ENCODE measurements at regions not wholly inside any gene's neighbourhood (a gene's known extent, or its start where the extent isn't known, plus 50 kb on each side); places are given as distances from the start of the nearest gene placed in this dataset.

DNA sequence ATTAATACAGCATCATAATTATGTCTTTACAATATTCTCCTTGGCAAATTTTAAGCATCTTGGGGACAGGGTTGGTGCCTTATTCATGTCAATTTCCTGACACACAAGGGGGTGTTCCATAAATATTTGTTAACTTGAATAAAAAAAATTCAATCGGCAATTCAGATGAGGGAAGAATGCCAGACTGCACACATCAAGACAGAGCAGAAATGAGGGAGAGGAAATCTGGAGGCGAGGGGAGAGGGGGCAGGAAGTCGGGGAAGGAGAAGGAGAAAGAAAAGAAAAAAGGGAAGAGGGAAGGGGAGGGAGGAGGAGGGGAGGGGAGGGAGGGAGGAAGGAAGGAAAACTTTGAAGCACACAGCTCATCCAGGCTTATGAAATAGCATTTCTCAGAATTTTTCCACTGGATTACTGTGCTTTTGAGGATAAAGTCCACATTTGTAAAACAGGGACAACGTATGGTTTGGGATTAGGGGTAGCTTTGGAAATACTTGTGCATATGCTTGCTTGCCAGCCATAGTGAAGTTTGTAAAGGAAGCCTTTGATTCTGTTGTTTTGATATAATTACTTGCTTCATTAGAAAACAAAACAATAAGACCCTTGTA, 362.1 kb downstream of the SAMD5 start:
- Mint-ChIP-seq H3K9me3 (no peaks in the 10 kb centered on the region), H3K4me1 (ENCODE audit: low read depth) (no peaks in the 10 kb centered on the region)
- CTCF ChIA-PET: no interaction called here

DNA sequence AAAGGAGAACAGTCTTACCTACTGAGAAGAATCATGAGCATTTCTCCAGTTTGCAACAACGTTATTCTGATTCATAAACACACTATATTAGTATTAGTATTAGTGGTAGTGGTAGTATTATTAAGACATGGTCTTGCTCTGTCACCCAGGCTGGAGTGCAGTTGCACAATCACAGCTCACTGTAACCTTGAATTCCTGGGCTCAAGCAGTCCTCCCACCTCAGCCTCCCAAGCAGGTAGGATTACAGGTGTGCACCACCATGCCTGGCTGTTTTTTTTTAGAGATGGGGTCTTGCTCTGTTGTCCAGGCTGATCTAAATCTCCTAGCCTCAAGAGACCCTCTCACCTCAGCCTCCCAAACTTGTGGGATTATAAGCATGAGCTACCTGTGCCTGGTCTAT, 363.5 kb downstream of the SAMD5 start:
- CTCF ChIA-PET: no interaction called here
- H3K27me3 Mint-ChIP-seq: no peaks in the 10 kb centered on the region

More for the DNA sequence above, 362.1 kb downstream of the SAMD5 start:
- Mint-ChIP-seq H3K27me3 (no peaks in the 10 kb centered on the region), H3K4me3 (no peak overlapping the region), H3K36me3 (no peaks in the 10 kb centered on the region), H3K27ac (no peak overlapping the region)
- no peak for DNase-seq
- POLR2A ChIA-PET: no interaction called here
- intact Hi-C loops (cut with micrococcal nuclease): no loop called here

DNA sequence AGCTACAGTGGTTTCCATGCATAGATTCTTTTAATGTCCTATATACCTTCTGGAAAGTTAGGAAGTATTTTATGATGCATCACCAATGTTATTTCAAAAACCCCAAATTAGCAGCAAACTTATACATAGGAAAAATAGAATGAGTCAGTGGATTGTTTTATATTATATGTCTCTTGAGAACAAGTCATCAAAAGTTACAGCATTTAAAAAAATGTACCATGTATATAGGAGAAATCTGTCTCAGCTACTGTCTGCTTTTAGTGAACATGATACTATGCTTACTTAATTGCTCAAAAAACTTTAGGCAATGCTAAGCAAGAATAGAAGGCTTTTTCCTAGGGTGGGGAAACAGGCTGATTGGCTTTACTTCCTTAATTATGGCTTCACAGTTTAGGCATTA, 365.3 kb downstream of the SAMD5 start:
- ChIA-PET POLR2A (no interaction called here), CTCF (no interaction called here)
- no peak for DNase-seq
- Mint-ChIP-seq H3K36me3 (no peaks in the 10 kb centered on the region), H3K27ac (no peak overlapping the region), H3K9me3 (no peaks in the 10 kb centered on the region), H3K4me1 (ENCODE audit: low read depth) (no peaks in the 10 kb centered on the region), H3K4me3 (no peak overlapping the region), H3K27me3 (no peaks in the 10 kb centered on the region)
- intact Hi-C loops (cut with micrococcal nuclease): no loop called here

More for the DNA sequence above, 363.5 kb downstream of the SAMD5 start:
- DNase-seq: no peak
- H3K4me3 Mint-ChIP-seq: no peak overlapping the region
- intact Hi-C loops (cut with micrococcal nuclease): no loop called here
- H3K4me1 Mint-ChIP-seq (ENCODE audit: low read depth): no peaks in the 10 kb centered on the region
- POLR2A ChIA-PET: no interaction called here
- no peaks in the 10 kb centered on the region for H3K9me3 Mint-ChIP-seq
- no peak overlapping the region for H3K27ac Mint-ChIP-seq
- H3K36me3 Mint-ChIP-seq: no peaks in the 10 kb centered on the region

DNA sequence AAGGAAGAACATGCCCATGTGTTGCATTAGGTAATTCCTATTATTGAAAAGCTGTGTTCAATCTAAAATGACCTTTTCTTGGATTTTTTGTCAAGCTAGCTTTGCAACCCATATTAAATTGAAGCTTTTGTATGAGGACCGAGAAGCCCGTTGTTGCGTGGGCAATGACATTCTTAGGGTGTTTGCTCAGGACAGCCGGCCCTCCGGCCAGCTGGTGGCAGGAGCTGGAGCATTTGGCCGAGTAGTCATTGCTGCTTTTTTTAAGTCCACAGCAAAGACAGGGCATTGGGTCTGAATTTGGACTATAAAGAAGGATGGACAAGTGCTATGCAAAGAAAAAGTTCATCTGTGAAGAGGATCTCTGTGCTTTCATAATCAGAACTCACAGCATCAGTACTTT, 365.8 kb downstream of the SAMD5 start:
- intact Hi-C loops (cut with micrococcal nuclease): no loop called here
- no peak overlapping the region for H3K27ac Mint-ChIP-seq
- no peak for DNase-seq
- no peak overlapping the region for H3K4me3 Mint-ChIP-seq
- no peaks in the 10 kb centered on the region for H3K36me3 Mint-ChIP-seq
- no peaks in the 10 kb centered on the region for H3K27me3 Mint-ChIP-seq
- CTCF ChIA-PET: no interaction called here
- POLR2A ChIA-PET: no interaction called here
- H3K9me3 Mint-ChIP-seq: no peaks in the 10 kb centered on the region
- H3K4me1 Mint-ChIP-seq (ENCODE audit: low read depth): no peaks in the 10 kb centered on the region

DNA sequence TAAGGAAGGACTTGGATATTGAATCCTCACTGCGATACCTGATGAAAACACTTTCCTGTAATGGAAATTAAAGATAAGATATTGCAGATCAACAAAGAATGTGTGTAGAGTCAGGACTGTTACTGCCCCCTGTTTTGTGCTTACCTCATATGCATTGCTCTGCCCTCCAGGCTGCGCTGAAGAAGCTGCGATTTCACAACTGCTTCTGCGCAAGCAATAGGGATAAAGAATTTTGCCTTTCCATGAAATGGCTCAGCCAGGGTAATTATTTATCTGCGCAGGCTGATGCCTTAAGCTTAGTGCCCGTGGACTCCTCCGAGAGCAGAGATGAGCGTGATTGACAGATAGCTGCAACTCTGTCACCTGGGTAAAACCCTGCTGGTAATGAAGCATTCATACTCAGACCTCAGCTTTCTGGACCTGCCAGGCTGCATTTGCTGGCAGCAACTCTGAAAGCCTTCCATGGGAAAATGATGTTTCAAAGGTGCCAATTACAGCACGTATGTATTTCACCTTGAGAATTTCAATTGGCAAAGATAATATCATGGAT, 370.6 kb downstream of the SAMD5 start:
- no peak overlapping the region for H3K27ac Mint-ChIP-seq
- no peak for DNase-seq
- CTCF ChIA-PET: interaction anchor here (0.6 kb wide), 1 partner anchor 1242 kb away, joined by 3 read pairs; no protein-coding TSS in a partner anchor

DNA sequence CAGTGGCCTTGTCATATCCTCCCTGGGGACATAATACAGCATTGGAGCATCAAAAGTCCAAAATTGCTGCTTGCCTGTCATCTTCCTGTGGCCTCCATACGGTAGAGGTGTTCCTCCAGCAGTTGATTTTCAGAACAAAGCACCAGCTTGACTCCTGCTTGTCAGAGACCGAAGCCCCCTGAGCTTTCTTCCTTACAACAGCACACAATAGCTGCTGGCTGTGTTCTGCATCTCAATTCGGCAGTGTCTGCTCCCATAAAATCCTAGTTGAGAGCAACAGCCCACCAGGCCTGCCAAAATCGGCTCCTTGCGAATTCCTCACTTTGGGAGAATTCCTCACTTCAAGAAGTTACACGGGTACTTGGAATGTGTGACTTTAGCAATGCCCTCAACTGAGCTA, 372.9 kb downstream of the SAMD5 start:
- Mint-ChIP-seq H3K27me3 (no peaks in the 10 kb centered on the region), H3K36me3 (no peaks in the 10 kb centered on the region), H3K27ac (no peak overlapping the region), H3K9me3 (no peaks in the 10 kb centered on the region), H3K4me3 (no peak overlapping the region), H3K4me1 (ENCODE audit: low read depth) (no peaks in the 10 kb centered on the region)
- DNase-seq: no peak
- ChIA-PET CTCF (no interaction called here), POLR2A (no interaction called here)
- intact Hi-C loops (cut with micrococcal nuclease): no loop called here

More for the DNA sequence above, 370.6 kb downstream of the SAMD5 start:
- Mint-ChIP-seq H3K36me3 (no peaks in the 10 kb centered on the region), H3K9me3 (no peaks in the 10 kb centered on the region), H3K27me3 (no peaks in the 10 kb centered on the region), H3K4me1 (ENCODE audit: low read depth) (no peaks in the 10 kb centered on the region), H3K4me3 (no peak overlapping the region)
- intact Hi-C loops (cut with micrococcal nuclease): no loop called here
- POLR2A ChIA-PET: no interaction called here

DNA sequence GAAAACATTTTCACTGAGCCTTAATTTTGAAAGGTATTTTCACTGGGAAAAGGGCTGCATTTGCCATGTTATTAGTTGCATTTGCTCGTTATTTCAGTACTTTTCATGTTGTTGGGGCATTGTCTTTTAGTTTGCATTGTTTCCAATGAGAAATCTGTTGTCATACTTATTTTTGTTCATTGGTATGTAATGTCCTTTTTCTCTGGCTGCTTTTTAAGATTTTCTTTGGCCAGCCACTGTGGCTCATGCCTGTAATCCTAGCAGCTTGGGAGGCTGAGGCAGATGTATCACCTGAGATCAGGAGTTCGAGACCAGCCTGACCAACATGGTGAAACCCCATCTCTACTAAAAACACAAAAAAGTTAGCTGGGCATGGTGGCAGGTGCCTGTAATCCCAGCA, 379.9 kb downstream of the SAMD5 start:
- ChIA-PET CTCF (no interaction called here), POLR2A (no interaction called here)
- peaks cover 3% of the 10 kb centered on the region for H3K9me3 Mint-ChIP-seq
- intact Hi-C loops (cut with micrococcal nuclease): no loop called here
- no peak for DNase-seq
- H3K36me3 Mint-ChIP-seq: no peaks in the 10 kb centered on the region
- H3K4me3 Mint-ChIP-seq: no peak overlapping the region
- no peak overlapping the region for H3K27ac Mint-ChIP-seq
- H3K27me3 Mint-ChIP-seq: no peaks in the 10 kb centered on the region
- H3K4me1 Mint-ChIP-seq (ENCODE audit: low read depth): no peaks in the 10 kb centered on the region

DNA sequence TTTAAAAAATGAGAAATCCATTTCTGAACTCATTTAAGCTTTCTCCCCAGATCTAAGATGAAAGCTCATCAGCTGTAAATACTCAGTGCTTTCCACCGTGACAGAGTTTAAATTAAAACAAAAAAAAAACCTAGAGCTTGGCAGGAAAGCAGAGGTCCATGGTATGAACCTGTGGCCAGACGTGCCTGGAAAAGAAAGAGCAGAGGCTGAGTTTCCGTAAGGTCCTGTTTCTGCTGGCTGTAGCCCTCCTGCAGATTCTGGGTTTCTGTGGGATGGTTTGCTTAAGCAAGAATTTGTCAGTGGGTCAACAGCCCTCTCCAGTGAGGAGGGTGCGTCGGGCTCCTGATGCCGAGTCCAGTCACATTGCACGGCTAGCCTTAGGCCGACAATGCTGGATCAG, 383.2 kb downstream of the SAMD5 start:
- H3K36me3 Mint-ChIP-seq: no peaks in the 10 kb centered on the region
- intact Hi-C loops (cut with micrococcal nuclease): no loop called here
- POLR2A ChIA-PET: no interaction called here
- no peaks in the 10 kb centered on the region for H3K4me1 Mint-ChIP-seq (ENCODE audit: low read depth)
- no peaks in the 10 kb centered on the region for H3K27me3 Mint-ChIP-seq
- peaks cover 3% of the 10 kb centered on the region for H3K9me3 Mint-ChIP-seq
- no peak overlapping the region for H3K27ac Mint-ChIP-seq
- no peak for DNase-seq
- CTCF ChIA-PET: no interaction called here
- no peak overlapping the region for H3K4me3 Mint-ChIP-seq

DNA sequence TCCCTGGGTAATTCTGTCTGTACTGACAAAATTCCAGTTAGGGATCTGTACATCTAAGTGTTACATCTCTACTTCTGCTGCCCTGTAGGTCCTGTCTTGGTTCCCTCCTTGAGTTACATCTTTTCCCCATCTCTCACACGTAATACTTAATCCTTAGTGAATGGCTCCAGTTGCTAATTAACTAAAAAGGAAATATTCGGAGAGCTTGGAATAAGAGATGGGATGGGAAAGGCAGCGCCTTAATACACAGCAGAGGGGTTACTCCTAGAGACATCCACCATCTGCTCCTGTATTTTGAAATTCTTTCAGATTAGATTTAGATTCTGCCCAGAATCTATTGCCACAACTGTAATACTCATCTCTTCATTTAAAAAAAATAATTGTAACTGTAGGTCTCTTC, 384.0 kb downstream of the SAMD5 start:
- H3K36me3 Mint-ChIP-seq: no peaks in the 10 kb centered on the region
- no peaks in the 10 kb centered on the region for H3K4me1 Mint-ChIP-seq (ENCODE audit: low read depth)
- no peak overlapping the region for H3K4me3 Mint-ChIP-seq
- ChIA-PET POLR2A (no interaction called here), CTCF (no interaction called here)
- no peak for DNase-seq
- no peaks in the 10 kb centered on the region for H3K27me3 Mint-ChIP-seq
- intact Hi-C loops (cut with micrococcal nuclease): no loop called here
- H3K27ac Mint-ChIP-seq: no peak overlapping the region
- no peaks in the 10 kb centered on the region for H3K9me3 Mint-ChIP-seq

DNA sequence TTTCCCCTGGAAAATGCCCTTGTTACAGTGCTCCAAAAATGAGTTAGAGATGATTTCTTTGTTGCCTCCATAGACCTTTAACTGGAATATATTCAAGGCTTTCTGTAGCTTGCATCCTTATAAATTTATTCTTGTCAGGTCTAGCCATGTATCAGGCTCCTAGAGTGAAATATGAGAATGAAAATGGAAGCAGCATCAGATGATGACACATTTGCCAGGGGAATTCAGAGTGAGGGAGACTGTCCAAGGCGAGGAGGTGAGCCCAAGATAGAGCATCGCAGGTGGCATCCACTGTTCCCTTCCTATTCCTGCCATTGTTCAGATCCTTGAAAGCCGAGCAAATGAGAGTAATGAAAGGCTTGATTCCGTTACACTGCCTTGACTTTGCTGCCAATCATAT, 386.8 kb downstream of the SAMD5 start:
- CTCF ChIA-PET: no interaction called here
- H3K36me3 Mint-ChIP-seq: no peaks in the 10 kb centered on the region
- no peak overlapping the region for H3K27ac Mint-ChIP-seq
- intact Hi-C loops (cut with micrococcal nuclease): no loop called here
- H3K9me3 Mint-ChIP-seq: no peaks in the 10 kb centered on the region
- no peaks in the 10 kb centered on the region for H3K4me1 Mint-ChIP-seq (ENCODE audit: low read depth)
- no peaks in the 10 kb centered on the region for H3K27me3 Mint-ChIP-seq
- POLR2A ChIA-PET: no interaction called here
- DNase-seq: no peak
- no peak overlapping the region for H3K4me3 Mint-ChIP-seq

DNA sequence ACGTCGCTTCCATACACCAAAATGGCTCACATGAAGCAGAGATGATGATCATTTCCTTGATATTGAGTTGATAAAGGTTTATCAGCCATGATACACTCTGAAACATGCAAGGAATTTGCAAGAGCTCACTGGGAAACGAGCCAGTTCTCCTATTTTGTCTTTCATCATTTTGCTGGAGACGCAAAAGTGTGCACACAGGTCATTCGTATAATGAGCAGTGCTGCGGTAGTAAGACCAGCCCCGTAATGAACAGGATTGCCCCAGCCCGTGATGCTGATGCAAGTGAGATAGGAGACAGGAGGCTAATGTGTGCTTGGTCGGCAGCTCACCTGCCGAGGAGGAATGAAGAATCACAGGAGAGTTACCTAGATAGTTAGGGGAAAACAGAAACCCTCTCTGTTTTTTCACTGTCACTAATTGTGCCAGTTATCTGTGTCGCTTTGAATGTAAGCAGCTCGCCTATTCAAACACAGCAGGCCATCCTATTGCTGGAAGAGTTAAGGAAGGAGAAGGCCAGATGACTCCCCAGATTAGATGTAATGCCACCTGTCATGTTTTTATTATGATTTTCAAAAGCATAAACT, 391.8 kb downstream of the SAMD5 start:
- intact Hi-C loops (cut with micrococcal nuclease): no loop called here
- no peaks in the 10 kb centered on the region for H3K4me1 Mint-ChIP-seq (ENCODE audit: low read depth)
- H3K4me3 Mint-ChIP-seq: no peak overlapping the region
- no peaks in the 10 kb centered on the region for H3K27me3 Mint-ChIP-seq
- no peak for DNase-seq
- H3K9me3 Mint-ChIP-seq: no peaks in the 10 kb centered on the region
- no peaks in the 10 kb centered on the region for H3K36me3 Mint-ChIP-seq
- H3K27ac Mint-ChIP-seq: no peak overlapping the region
- ChIA-PET POLR2A (no interaction called here), CTCF (no interaction called here)

DNA sequence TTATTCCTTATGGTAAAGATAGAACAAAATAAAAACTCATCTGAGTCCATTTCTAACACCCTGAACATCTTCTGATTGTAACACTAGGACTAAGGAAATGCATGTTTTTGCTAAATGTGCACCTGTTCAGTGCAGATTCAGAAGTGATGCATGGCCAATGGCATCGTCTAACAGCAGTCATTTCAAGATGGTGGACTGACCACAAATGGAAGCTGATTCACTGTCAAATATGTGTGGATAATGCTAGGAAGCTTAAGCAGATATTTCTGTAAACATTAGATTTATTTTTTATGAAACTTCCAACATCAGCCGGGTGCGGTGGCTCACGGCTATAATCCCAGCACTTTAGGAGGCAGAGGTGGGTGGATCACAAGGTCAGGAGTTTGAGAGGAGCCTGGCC, 394.8 kb downstream of the SAMD5 start:
- intact Hi-C loops (cut with micrococcal nuclease): no loop called here
- H3K27me3 Mint-ChIP-seq: no peaks in the 10 kb centered on the region
- H3K9me3 Mint-ChIP-seq: no peaks in the 10 kb centered on the region
- DNase-seq: no peak
- POLR2A ChIA-PET: no interaction called here
- H3K27ac Mint-ChIP-seq: no peak overlapping the region
- no peaks in the 10 kb centered on the region for H3K4me1 Mint-ChIP-seq (ENCODE audit: low read depth)
- no peak overlapping the region for H3K4me3 Mint-ChIP-seq
- no peaks in the 10 kb centered on the region for H3K36me3 Mint-ChIP-seq
- CTCF ChIA-PET: no interaction called here

DNA sequence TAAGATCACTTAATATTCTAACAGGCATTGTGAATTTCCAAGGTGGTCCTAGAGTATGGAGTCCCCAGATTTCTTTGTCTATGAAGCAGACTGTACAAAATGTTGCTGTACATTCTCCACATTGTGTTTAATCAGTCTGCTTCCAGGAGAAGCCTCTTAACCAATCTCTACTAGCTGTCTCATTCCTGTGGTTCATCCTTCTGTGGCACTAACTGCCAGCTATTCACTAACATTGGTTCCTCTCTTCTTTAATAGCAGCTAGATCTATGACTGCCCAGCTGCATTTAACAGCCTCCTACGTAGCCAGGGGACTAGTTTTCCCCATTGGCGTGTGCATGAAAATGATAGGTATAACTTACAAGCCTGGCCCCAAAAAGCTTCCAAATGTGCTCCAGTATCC, 395.4 kb downstream of the SAMD5 start:
- no peak for DNase-seq
- ChIA-PET CTCF (no interaction called here), POLR2A (no interaction called here)
- no peaks in the 10 kb centered on the region for H3K36me3 Mint-ChIP-seq
- no peak overlapping the region for H3K27ac Mint-ChIP-seq
- H3K4me3 Mint-ChIP-seq: no peak overlapping the region
- no peaks in the 10 kb centered on the region for H3K4me1 Mint-ChIP-seq (ENCODE audit: low read depth)
- no peaks in the 10 kb centered on the region for H3K27me3 Mint-ChIP-seq
- no peaks in the 10 kb centered on the region for H3K9me3 Mint-ChIP-seq
- intact Hi-C loops (cut with micrococcal nuclease): no loop called here
